Psoas muscle (tissue), 7 donors: ENCODE measurements at regions not wholly inside any gene's neighbourhood (a gene's known extent, or its start where the extent isn't known, plus 50 kb on each side); places are given as distances from the start of the nearest gene placed in this dataset.
A peak's percentile ranks its signal among the peaks of the same experiment; 100 is the strongest.
"Not testable (repeated sequence)": the region's sequence is repeated elsewhere in the genome, so short reads cannot be mapped to it uniquely, and the experiment has no call there.

Experiments
- ATAC-seq, 4 donors: fragments of 200-7000 bp; cut with Tn5 transposase; one replicate each; pipeline ENCODE4 v1.9.1; 2020; ENCODE audit warnings: moderate library complexity in 3 of 4, mild to moderate bottlenecking in 2 of 4
- DNase-seq, 2 donors: peaks; one replicate each; pipeline ENCODE4 v3.0.0-alpha.2; 2020
- H3K27ac ChIP-seq: fragments of 200-600 bp; one replicate; pipeline ENCODE4 v1.8.0; 2022
- H3K27me3 ChIP-seq, 3 donors: fragments of 200-600 bp in 1 of 3; one replicate each; pipeline versions ENCODE4 v1.6.1 to v1.8.0; 2013 to 2022; ENCODE audit warnings: low read length in 2 of 3, mild to moderate bottlenecking in 2 of 3, moderate library complexity in 1 of 3; ENCODE audit not compliant: insufficient read depth in 3 of 3
- H3K36me3 ChIP-seq, 2 donors: fragments of 200-600 bp in 1 of 2; one replicate each; pipeline versions ENCODE4 v1.6.1 to v1.8.0; 2013 to 2022; ENCODE audit warnings: low read depth in 1 of 2, mild to moderate bottlenecking in 1 of 2, moderate library complexity in 1 of 2; ENCODE audit not compliant: insufficient read depth in 1 of 2
- H3K4me1 ChIP-seq: fragments of 200-600 bp; one replicate; pipeline ENCODE4 v1.8.0; 2022
- H3K4me3 ChIP-seq: fragments of 200-600 bp; one replicate; pipeline ENCODE4 v1.8.0; 2022; ENCODE audit warnings: mild to moderate bottlenecking
- H3K9me3 ChIP-seq: fragments of 200-600 bp; one replicate; pipeline ENCODE4 v1.8.0; 2022
- WGBS, 3 donors: extraction: QIAGEN DNeasy Blood & Tissue Kit; methylation state at CpG; one replicate each; pipeline versions ENCODE4 v1.1.6 to v1.1.7; 2013; 5-methylcytosine and 5-hydroxymethylcytosine counted together
- intact Hi-C, 2 donors: fragments of 100-400 bp; cut with DNase I; formaldehyde crosslinking; loops; one replicate each; pipeline versions ENCODE4 v1.11.0 to v1.14.2; 2022
- TF ChIP-seq, protein P1 (sequence below): fragments of 200-600 bp; IDR thresholded peaks from one replicate; pipeline ENCODE4 v1.8.0; 2022; ENCODE audit warnings: antibody characterized with exemption
- donor health status: healthy with polysubstance abuse.
- donor health status: DM: no; HTN: no; CAD: no; lungs with moderate emphysema.
- donor health status: Bipolar disorder and iron deficiency.
- donor health status: healthy.
- donor health status: DM: yes; HTN: yes; CAD: no.
- donor health status: DM: no; HTN: no; CAD: no.
- donor health status: DM: yes; HTN: yes; CAD: no.

DNA sequence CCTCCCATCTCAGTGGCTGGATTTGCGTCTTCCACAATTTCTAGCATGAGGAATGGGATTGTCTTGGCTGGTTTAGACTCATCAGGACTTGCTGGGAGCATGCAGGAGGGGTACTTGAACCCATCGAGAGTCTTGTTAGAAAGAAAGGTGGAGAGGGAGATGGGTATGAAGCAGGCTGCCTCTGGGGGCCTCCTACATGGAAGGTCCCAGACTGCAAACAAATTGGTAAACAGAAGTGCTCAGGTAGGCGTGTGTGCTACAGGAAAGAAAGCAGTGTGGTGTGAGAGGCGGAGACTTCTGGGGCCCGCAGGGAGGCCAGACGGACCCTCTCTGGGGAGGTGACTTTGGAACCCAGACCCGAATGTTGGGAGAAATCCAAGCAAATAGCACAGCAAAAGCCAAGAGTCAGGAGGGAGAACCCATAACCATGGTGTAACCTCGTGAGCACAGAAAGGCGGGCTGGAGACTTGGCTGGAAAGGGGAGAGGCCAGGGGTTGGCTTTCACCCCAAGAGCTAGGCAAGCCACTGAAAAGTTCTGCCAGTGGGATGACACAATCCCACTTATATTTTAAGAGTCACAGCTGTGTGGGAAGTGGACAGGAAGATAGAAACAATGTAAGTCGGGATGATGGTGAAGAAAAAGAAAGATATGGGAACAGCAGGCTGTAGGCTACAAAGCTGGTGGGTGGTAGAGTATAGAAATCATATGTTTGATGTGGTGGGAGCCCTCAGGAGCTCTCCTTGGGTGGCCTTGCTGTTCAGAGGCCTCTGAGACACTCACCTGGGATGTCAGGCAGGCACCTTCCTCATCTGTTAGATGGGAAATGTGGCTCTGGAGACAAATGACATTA, 130.1 kb upstream of the PRR20G start:
- H3K27me3 ChIP-seq = peaks cover 0 to 49% (median 0%) of the 10 kb centered on the region in 3 donors

GRCh38 chr3:127413871-127414270, 126.0 kb upstream of the PRR20G start:
- no peaks in the 10 kb centered on the region for H3K4me1 ChIP-seq
- intact Hi-C loops = no loop called here
- DNase-seq (no peak), ATAC-seq (no peak)
- H3K36me3 ChIP-seq = no peaks in the 10 kb centered on the region
- no peak overlapping the region for H3K27ac ChIP-seq
- H3K27me3 ChIP-seq = peaks cover 0 to 34% (median 0%) of the 10 kb centered on the region in 3 donors
- H3K4me3 ChIP-seq = no peak overlapping the region
- TF ChIP-seq, protein P1, sequence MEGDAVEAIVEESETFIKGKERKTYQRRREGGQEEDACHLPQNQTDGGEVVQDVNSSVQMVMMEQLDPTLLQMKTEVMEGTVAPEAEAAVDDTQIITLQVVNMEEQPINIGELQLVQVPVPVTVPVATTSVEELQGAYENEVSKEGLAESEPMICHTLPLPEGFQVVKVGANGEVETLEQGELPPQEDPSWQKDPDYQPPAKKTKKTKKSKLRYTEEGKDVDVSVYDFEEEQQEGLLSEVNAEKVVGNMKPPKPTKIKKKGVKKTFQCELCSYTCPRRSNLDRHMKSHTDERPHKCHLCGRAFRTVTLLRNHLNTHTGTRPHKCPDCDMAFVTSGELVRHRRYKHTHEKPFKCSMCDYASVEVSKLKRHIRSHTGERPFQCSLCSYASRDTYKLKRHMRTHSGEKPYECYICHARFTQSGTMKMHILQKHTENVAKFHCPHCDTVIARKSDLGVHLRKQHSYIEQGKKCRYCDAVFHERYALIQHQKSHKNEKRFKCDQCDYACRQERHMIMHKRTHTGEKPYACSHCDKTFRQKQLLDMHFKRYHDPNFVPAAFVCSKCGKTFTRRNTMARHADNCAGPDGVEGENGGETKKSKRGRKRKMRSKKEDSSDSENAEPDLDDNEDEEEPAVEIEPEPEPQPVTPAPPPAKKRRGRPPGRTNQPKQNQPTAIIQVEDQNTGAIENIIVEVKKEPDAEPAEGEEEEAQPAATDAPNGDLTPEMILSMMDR = no peak
- H3K9me3 ChIP-seq = no peaks in the 10 kb centered on the region
- 54 to 64% (median 63%) methylated on average over 2 of the region's 2 CpGs for WGBS, 3 donors

More for the DNA sequence above, 130.1 kb upstream of the PRR20G start:
- intact Hi-C loops = no loop called here
- peak; percentile 52 to 76 for DNase-seq
- Histone ChIP-seq H3K9me3 (no peaks in the 10 kb centered on the region), H3K4me1 (no peaks in the 10 kb centered on the region), H3K4me3 (no peak overlapping the region), H3K36me3 (no peaks in the 10 kb centered on the region), H3K27ac (no peak overlapping the region)
- ATAC-seq = peak in 3 of 4 donors; percentile 49 to 67 (median 67)
- TF ChIP-seq, protein P1 = no peak
- 41 to 49% (median 46%) methylated on average over 10 of the region's 10 CpGs for WGBS, 3 donors

DNA sequence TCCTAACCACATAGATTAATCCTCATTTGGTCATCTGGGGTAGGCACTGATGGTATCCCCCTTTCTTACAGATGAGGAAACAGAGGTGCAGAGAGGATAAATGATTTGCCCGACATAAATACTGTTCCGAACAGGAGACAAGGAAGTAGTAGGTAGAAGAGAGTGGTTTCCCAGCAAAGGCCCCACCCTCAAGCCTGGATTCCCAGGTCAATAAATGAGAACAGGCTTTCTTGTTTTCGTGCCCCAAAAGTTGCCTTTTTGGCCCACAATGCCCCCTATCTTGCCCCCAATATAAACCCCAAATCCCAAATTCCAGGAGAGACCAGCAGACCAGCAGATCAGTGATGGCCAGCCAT, 125.5 kb upstream of the PRR20G start:
- no peaks in the 10 kb centered on the region for H3K36me3 ChIP-seq
- no peak for ATAC-seq
- WGBS, 3 donors = 86 to 97% (median 94%) methylated on average over 3 of the region's 3 CpGs
- peaks cover 0 to 28% (median 0%) of the 10 kb centered on the region in 3 donors for H3K27me3 ChIP-seq
- intact Hi-C loops = no loop called here
- DNase-seq = no peak
- TF ChIP-seq, protein P1 = no peak
- no peak overlapping the region for H3K4me3 ChIP-seq
- no peak overlapping the region for H3K27ac ChIP-seq
- no peaks in the 10 kb centered on the region for H3K9me3 ChIP-seq
- no peaks in the 10 kb centered on the region for H3K4me1 ChIP-seq

GRCh38 chr3:127412578-127413317, 124.9 kb upstream of the PRR20G start:
- 85 to 91% (median 89%) methylated on average over 10 of the region's 10 CpGs for WGBS, 3 donors
- no peak overlapping the region for H3K27ac ChIP-seq
- H3K4me3 ChIP-seq = no peak overlapping the region
- TF ChIP-seq, protein P1 = no peak
- H3K36me3 ChIP-seq = no peaks in the 10 kb centered on the region
- ATAC-seq = no peak
- H3K9me3 ChIP-seq = no peaks in the 10 kb centered on the region
- no peaks in the 10 kb centered on the region for H3K4me1 ChIP-seq
- peak in 1 of 2 donors; percentile 22 for DNase-seq
- H3K27me3 ChIP-seq = peaks cover 0 to 28% (median 0%) of the 10 kb centered on the region in 3 donors
- intact Hi-C loops = no loop called here

DNA sequence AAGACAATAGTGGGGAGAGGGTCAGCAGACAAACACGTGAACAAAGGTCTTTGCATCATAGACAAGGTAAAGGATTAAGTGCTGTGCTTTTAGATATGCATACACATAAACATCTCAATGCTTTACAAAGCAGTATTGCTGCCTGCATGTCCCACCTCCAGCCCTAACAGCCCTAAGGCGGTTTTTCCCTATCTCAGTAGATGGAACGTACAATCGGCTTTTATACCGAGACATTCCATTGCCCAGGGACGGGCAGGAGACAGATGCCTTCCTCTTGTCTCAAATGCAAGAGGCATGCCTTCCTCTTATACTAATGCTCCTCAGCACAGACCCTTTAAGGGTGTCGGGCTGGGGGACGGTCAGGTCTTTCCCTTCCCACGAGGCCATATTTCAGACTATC, 124.0 kb upstream of the PRR20G start:
- 77 to 88% (median 81%) methylated on average over 7 to 8 of the region's 9 CpGs for WGBS, 3 donors

More for the DNA sequence above, 124.0 kb upstream of the PRR20G start:
- peaks cover 0 to 28% (median 0%) of the 10 kb centered on the region in 3 donors for H3K27me3 ChIP-seq
- ATAC-seq, DNase-seq, H3K4me1 ChIP-seq, H3K27ac ChIP-seq, H3K9me3 ChIP-seq, H3K4me3 ChIP-seq, intact Hi-C loops, H3K36me3 ChIP-seq: not testable (repeated sequence)
